K562 (cell line): ENCODE measurements at regions not wholly inside any gene's neighbourhood (a gene's known extent, or its start where the extent isn't known, plus 50 kb on each side); places are given as distances from the start of the nearest gene placed in this dataset.

ENCODE experiments used
- PREB ChIP-seq: sonication (generic); formaldehyde crosslinking; IDR thresholded peaks from 2 replicates; pipeline ENCODE4 v1.8.1; 2023; ENCODE audit warnings: mild to moderate bottlenecking, missing genetic modification reagents
- SETDB1 ChIP-seq: IDR thresholded peaks from one replicate; pipeline ENCODE4 v1.6.1; 2012; ENCODE audit warnings: low read length, control low read depth, inconsistent platforms
- TF ChIP-seq, protein P1 (sequence below), 3 experiments: IDR thresholded peaks in 2 of 3; conservative IDR thresholded peaks in 1 of 3; 2 replicates each; pipeline ENCODE4 v1.5.1; 2011 to 2012; ENCODE audit warnings: low read length in 3 of 3, mild to moderate bottlenecking in 3 of 3, control low read depth in 2 of 3, improper control_type of control experiment in 1 of 3, inconsistent platforms in 1 of 3, low read depth in 1 of 3, mixed read lengths in 1 of 3, moderate library complexity in 1 of 3; ENCODE audit not compliant: insufficient read depth in 2 of 3

DNA sequence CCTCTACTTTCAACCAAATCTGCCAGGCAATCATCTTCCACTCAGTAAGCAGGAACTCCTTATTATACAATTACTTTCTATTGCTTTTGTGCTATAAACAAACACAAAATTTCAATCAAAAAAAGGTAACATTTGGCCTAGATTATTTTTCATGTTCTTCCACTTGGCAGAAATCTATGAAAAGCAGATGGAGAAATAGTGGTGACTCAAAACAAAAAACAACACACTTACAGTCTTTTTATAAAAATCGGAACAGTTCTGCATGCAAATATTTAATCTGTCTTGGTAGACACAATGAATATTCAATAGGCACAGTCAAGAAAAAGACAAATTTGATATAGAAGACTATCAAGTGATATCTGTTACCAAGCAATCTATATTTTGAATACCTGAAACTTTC lies 376.8 kb downstream of the RPS29 start:
- no peak for TF ChIP-seq PREB
- TF ChIP-seq, protein P1, sequence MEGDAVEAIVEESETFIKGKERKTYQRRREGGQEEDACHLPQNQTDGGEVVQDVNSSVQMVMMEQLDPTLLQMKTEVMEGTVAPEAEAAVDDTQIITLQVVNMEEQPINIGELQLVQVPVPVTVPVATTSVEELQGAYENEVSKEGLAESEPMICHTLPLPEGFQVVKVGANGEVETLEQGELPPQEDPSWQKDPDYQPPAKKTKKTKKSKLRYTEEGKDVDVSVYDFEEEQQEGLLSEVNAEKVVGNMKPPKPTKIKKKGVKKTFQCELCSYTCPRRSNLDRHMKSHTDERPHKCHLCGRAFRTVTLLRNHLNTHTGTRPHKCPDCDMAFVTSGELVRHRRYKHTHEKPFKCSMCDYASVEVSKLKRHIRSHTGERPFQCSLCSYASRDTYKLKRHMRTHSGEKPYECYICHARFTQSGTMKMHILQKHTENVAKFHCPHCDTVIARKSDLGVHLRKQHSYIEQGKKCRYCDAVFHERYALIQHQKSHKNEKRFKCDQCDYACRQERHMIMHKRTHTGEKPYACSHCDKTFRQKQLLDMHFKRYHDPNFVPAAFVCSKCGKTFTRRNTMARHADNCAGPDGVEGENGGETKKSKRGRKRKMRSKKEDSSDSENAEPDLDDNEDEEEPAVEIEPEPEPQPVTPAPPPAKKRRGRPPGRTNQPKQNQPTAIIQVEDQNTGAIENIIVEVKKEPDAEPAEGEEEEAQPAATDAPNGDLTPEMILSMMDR (IDR thresholded peaks at IDR 0.05 in 2 of 3, conservative IDR thresholded peaks at IDR 0.05 in 1 of 3; ENCODE audit: insufficient read depth in 2 of 3, low read depth in 1 of 3, low read length in 3 of 3): no peak
- no peak for TF ChIP-seq SETDB1
